ENCODE measurements at regions not wholly inside any gene's neighbourhood (a gene's known extent, or its start where the extent isn't known, plus 50 kb on each side); places are given as distances from the start of the nearest gene placed in this dataset.

DNA sequence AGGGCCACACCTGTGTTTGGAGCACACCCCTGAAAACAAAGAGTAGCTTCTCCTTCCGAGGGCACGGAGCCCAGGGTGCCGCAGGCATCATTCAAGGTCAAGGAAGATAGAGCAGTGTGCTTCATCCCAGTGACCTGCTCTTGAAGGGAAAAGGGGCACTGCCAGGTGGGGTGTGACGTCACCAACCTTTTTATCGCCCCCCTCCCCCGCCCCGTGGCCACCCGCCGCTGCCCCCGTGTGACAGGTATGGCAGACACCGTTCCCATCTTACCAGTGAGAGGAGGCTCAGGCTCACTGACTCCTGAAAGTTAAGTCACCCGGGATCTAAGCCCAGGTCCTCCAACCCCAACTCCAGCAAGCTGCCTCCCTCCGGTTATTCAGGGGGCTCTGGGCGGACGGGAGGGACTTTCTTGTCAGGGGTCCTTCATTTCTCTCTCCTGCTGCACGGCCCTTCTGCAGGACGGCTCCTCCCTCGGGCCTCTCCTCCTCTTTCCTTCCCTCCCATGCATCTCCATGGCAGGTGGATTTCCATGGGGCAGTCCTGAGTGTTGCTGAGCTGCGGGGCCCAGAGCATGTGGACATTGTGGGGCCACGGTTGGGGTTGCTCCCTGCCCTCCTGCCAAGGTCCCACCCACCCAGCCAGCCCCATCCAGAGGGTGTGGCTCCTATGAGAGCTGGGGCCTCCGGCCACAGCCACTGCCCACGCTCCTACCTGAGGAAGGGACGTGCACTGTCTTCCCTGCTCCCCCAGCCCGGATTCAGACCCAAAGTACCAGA, 114.1 kb upstream of the HDAC4 start:
- DNase-seq (ENCODE audit: extremely low read depth, low read depth, low spot score) = no peak

DNA sequence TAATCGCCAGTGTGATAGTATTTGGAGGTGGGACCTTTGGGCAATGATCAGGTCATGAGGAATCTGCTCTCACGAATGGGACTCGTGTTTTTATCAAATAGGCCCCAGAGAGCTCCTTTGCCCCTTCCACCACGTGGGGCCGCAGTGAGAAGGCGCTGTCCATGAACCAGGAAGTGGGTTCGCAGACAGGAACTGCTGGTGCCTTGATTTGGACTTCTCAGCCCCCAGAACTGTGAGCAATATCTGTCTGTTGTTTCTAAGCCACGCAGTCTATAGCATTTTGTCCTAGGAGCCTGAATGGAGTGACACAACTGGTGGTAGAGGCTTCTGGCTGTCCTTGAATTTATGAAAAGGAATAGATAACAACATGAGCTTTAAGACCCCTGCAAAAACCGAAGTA, 111.2 kb upstream of the HDAC4 start:
- no peak for DNase-seq (ENCODE audit: extremely low read depth, low read depth, low spot score)

DNA sequence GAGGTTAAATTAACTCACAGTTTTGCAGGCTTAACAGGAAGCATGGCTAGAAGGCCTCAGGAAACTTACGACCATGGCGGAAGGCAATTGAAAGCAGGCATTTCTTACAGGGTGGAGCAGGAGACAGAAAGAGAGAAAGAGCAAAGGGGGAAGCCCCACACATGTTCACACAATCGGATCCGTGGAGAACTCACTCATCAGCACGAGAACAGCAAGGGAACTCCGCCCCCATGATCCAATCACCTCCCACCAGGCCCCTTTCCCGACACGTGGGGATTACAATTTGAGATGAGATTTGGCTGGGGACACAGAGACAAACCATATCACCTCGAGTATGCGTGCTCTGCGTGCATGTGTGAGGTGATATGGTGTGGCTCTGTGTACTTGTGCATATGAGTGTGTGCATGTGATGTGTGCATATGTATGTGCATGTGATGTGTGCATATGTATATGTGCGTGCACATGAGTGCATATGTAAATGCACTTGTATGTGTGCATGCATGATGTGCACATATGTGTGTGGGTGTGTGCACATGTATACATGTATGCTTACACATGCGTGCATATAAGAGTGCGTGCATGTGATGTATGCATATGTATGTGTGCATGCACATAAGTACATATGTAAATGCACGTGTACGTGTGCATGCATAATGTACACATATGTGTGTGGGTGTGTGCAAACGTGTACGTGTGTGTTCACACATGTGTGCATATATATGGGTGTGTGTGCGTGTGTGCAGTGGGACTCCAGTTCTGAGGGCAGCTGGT, 108.7 kb upstream of the HDAC4 start:
- DNase-seq (ENCODE audit: extremely low read depth, low read depth, low spot score) = no peak

GRCh38 chr2:239508261-239508660, 107.4 kb upstream of the HDAC4 start:
- DNase-seq (ENCODE audit: extremely low read depth, low read depth, low spot score) = no peak

DNA sequence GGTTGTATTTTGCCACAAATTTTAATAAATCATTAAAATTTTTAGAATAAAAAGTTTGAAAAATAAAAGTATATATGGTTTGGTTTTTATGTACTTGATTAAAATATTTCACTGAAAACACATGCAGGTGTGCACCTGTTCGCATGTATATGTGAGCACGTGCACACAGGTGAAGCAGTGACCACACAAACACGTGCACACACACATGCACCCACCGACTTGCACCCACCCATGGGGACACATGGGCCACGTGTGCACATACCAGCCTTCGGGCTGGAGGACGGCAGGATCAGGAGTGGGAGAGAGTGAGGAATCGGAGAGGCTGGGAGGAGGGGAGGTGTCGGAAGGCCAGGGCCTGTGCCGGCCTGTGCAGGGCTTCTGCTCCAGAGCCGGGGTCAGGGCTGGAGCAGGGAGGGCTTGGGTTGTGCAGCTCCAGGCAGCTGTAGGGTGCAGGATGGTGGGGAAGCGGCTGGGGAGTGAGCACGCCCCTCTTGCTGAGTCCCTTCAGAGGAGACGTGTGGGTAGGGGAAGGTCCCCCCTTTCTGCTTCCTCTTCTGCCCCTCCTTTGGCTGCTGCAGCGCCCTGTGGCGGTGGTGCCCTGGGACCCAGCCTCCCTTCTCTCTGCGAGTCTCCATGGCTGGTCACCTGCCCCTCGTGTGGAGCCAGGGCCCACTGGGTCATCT, 106.9 kb upstream of the HDAC4 start:
- DNase-seq (ENCODE audit: extremely low read depth, low read depth, low spot score) = no peak

GRCh38 chr2:239506961-239507360, 106.1 kb upstream of the HDAC4 start:
- no peak for DNase-seq (ENCODE audit: extremely low read depth, low read depth, low spot score)

GRCh38 chr2:239506101-239506857, 105.5 kb upstream of the HDAC4 start:
- DNase-seq (ENCODE audit: extremely low read depth, low read depth, low spot score) = no peak

DNA sequence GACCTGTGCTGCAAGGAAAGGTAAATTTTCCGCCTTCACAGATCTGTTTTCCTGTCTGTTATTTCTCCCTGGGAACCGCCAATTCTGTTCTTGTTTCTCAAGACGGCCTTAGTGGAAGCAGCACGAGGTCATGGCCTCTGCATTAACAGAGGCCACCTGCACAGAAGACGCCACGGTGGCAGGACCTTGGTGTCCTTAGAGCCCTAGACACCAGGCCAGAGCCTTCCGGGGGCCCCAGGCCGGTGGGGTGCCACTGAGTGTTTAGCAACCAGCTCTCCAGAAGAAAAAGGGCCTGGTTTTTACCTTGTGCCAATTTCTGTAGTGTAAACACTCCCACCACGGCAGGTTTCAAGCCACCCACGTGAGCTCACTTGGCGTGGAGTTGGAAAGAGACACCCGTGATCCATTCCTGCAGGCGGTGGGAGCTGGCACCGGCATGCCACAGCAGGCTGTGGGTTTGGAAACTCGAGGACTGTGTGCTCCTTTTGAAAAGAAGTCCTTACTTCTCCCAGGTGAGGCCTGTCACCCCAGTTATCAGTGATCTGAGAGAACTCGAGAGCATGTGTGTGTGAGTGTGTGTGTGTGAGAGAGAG, 103.9 kb upstream of the HDAC4 start:
- no peak for DNase-seq (ENCODE audit: extremely low read depth, low read depth, low spot score)

GRCh38 chr2:239502430-239503186, 101.8 kb upstream of the HDAC4 start:
- no peak for DNase-seq (ENCODE audit: extremely low read depth, low read depth, low spot score)

GRCh38 chr2:239500574-239501550, 100.0 kb upstream of the HDAC4 start:
- DNase-seq (ENCODE audit: extremely low read depth, low read depth, low spot score) = no peak

DNA sequence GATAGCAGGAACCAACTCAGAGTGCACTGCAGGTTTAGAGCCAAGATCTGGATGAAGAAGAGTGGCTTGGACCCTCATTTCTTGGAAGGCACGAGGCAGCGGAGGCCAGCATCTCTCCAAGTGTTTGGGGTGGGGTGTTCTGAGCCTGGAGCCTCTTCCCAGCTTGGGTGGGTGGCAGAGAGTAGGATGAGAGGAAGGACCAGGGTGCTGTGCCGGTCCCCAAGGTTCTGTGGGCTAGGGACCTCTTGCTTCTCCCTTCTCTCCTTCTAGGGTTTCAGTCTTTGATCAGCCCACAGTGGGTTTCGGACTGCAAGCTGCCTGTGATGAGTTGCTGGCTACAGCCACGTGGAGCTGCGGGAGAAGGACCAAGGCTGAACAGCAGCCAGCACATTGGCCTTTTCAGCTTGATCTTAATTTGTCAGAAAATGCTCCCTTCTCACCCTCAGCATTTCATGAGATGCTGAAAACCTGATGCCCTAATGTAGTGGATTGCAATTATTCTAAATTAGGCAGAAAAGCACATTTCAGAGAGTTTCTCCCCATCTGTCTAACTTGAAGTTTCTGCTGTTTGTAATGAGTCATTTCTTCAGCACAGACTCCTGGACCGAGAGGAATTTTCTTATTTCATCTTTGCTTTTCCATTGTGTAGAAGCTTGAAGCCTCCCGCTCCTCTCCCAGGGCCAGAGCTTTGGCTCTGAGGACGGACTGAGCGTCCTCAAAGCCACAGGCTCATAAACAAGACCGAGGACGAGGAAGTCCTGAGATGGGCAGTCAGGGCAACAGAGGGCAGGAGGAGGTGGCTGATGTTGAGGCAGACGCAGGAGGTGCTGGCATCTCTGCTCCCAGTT, 99.1 kb upstream of the HDAC4 start:
- DNase-seq (ENCODE audit: extremely low read depth, low read depth, low spot score) = no peak

DNA sequence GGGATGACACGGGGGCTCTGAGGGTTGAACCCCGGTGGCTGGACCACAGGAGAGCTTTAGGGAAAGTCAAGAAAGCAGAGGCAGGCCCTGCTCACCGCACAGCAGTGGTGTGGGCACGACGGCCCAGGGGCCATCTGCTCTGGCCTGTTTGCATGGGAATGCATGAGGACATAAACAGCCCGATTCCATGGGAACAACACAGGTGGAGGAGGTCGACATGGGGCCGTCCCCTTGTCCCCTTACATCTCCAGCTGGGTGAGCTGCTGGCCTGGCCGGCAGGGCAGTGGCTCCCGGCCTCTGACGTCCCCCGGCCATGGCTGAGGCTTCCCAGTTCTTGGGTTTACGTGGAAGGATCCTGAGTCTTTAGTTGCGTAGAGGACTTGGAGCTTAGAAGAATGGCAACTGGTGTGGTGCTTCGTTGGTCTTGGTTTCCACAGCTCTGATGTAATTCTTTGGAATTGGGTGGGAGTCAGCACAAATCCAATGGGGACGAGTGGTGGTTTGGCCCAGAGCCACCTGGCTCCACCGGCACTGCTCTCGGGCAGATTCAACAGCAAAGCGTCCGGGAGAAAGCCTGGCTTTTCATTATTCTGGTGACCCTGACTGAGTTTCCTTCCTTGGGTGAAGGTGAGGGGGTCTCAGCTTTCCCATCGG, 98.3 kb upstream of the HDAC4 start:
- no peak for DNase-seq (ENCODE audit: extremely low read depth, low read depth, low spot score)

- no peak for DNase-seq (ENCODE audit: extremely low read depth, low read depth, low spot score)
These were observed 97.8 kb upstream of the HDAC4 start for GRCh38 chr2:239498576-239498975.

- no peak for DNase-seq (ENCODE audit: extremely low read depth, low read depth, low spot score)
These were observed 95.9 kb upstream of the HDAC4 start for GRCh38 chr2:239496700-239497099.

DNA sequence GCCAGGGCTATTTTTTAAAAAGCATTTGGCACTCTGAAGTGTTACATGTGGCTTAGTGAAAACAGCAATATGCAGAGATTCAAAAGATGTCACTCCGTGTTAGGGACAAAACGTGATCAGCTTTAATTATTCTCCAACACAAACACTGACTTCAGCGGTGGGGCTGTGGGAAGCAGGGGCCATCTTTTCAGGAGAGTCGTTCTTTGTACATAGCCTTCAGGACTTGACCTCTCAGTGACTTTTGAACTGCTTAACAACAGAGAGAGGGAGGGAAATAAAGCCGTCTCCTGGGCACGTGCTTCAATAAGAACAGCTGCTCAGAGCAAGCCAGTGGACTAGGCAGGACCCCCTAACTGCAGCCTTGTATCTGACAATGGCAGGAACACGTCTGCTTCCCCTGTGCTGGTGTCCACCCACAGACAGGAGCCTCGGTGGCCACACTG, 95.0 kb upstream of the HDAC4 start:
- DNase-seq (ENCODE audit: extremely low read depth, low read depth, low spot score) = no peak

GRCh38 chr2:239495175-239495574, 94.4 kb upstream of the HDAC4 start:
- DNase-seq (ENCODE audit: extremely low read depth, low read depth, low spot score) = no peak

DNA sequence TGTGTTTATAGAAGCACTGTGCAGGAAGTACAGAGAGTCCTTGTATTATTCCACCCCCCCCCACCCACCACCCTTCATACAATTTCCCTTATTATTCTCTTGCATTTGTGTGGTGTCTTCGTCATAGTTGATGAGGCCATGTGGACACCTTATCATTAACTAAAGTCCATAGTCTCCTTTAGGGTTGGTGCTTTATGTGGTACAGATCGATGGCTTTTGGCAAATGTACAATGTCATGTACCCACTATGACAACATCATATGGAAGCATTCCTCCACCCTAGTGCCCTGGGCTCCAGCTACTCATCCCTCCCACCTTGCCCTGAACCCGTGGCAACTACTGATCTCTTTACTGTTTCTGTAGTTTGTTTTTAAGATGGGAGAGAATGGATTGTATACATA, 93.8 kb upstream of the HDAC4 start:
- no peak for DNase-seq (ENCODE audit: extremely low read depth, low read depth, low spot score)

All from glomerular endothelial cell (primary cell).